Neural cell (in vitro differentiated cells): ENCODE measurements at regions not wholly inside any gene's neighbourhood (a gene's known extent, or its start where the extent isn't known, plus 50 kb on each side); places are given as distances from the start of the nearest gene placed in this dataset.

Source experiments
- H2AFZ ChIP-seq: fragments of 200-600, 300-800 bp; sonication (generic), shearing (Covaris generic); 2 replicates; pipeline ENCODE4 v1.6.0; 2014; ENCODE audit warnings: low read depth, mild to moderate bottlenecking, antibody characterized with exemption, low read length, moderate library complexity
- H3F3A ChIP-seq: fragments of 200-600 bp; shearing (Covaris generic); 2 replicates; pipeline ENCODE4 v1.6.1; 2016; ENCODE audit warnings: mild to moderate bottlenecking, moderate library complexity, mixed read lengths, antibody characterized with exemption, low read length; ENCODE audit not compliant: insufficient read depth, poor library complexity, severe bottlenecking
- H3K27ac ChIP-seq: fragments of 200-600, 300-800 bp; sonication (generic), shearing (Covaris generic); 2 replicates; pipeline ENCODE4 v1.5.1; 2014; ENCODE audit warnings: mild to moderate bottlenecking, low read length, moderate library complexity
- H3K27me3 ChIP-seq: fragments of 300-800, 200-600 bp; sonication (generic), shearing (Covaris generic); 2 replicates; pipeline ENCODE4 v1.6.0; 2014; ENCODE audit warnings: mild to moderate bottlenecking, low read depth, low read length, moderate library complexity; ENCODE audit not compliant: insufficient read depth
- H3K36me3 ChIP-seq: fragments of 300-800, 200-600 bp; sonication (generic), shearing (Covaris generic); 2 replicates; pipeline ENCODE4 v1.5.1; 2014; ENCODE audit warnings: mild to moderate bottlenecking, antibody characterized with exemption, low read length, moderate library complexity; ENCODE audit not compliant: insufficient read depth
- H3K4me2 ChIP-seq: fragments of 300-800, 200-600 bp; sonication (generic), shearing (Covaris generic); 2 replicates; pipeline ENCODE4 v1.6.0; 2014; ENCODE audit warnings: mild to moderate bottlenecking, low read length
- H3K4me3 ChIP-seq: fragments of 300-800, 200-600 bp; sonication (generic), shearing (Covaris generic); 2 replicates; pipeline ENCODE4 v1.5.1; 2014; ENCODE audit warnings: mild to moderate bottlenecking, low read length, moderate library complexity
- H3K79me2 ChIP-seq: fragments of 200-600 bp; shearing (Covaris generic); replicated peaks from 2 replicates; pipeline ENCODE4 v1.6.0; 2014; ENCODE audit warnings: mild to moderate bottlenecking, low read length, moderate library complexity; ENCODE audit not compliant: insufficient read depth
- H3K9ac ChIP-seq: fragments of 300-800, 200-600 bp; sonication (generic), shearing (Covaris generic); 2 replicates; pipeline ENCODE4 v1.6.1; 2016; ENCODE audit warnings: mild to moderate bottlenecking, low read length, mixed read lengths
- H3K9me2 ChIP-seq: fragments of 200-600 bp; shearing (Covaris generic); 2 replicates; pipeline ENCODE4 v1.6.1; 2016; ENCODE audit warnings: mild to moderate bottlenecking, low read length, mixed read lengths; ENCODE audit not compliant: insufficient read depth
- H3K9me3 ChIP-seq: fragments of 200-600, 300-800 bp; sonication (generic), shearing (Covaris generic); 2 replicates; pipeline ENCODE4 v1.6.1; 2016; ENCODE audit warnings: mild to moderate bottlenecking, mixed run types, low read length, moderate library complexity, mixed read lengths
- H4K20me1 ChIP-seq: fragments of 200-600 bp; shearing (Covaris generic); 2 replicates; pipeline ENCODE4 v1.6.1; 2016; ENCODE audit warnings: mild to moderate bottlenecking, mixed run types; ENCODE audit not compliant: insufficient read depth
- CTCF ChIP-seq: fragments of 450-650 bp; IDR thresholded peaks from 2 replicates; pipeline ENCODE4 v1.5.1; 2014; ENCODE audit warnings: antibody characterized with exemption, mild to moderate bottlenecking, moderate library complexity; ENCODE audit not compliant: poor library complexity, severe bottlenecking
- EZH2 ChIP-seq: fragments of 200-600, 300-800 bp; shearing (Covaris generic), sonication (generic); IDR thresholded peaks from 2 replicates; pipeline ENCODE4 v1.6.1; 2014; ENCODE audit warnings: antibody characterized with exemption, low read length, borderline replicate concordance, mild to moderate bottlenecking; ENCODE audit not compliant: insufficient read depth, poor library complexity, severe bottlenecking
- MXI1 ChIP-seq: fragments of 450-650 bp; conservative IDR thresholded peaks from 2 replicates; pipeline ENCODE4 v1.6.1; 2014; ENCODE audit warnings: antibody characterized with exemption, mild to moderate bottlenecking; ENCODE audit not compliant: poor library complexity, severe bottlenecking
- POLR2AphosphoS5 ChIP-seq: IDR thresholded peaks from 2 replicates; pipeline ENCODE4 v1.6.1; 2012
- RAD21 ChIP-seq: fragments of 450-650 bp; conservative IDR thresholded peaks from 2 replicates; pipeline ENCODE4 v1.6.1; 2014; ENCODE audit warnings: antibody characterized with exemption, mild to moderate bottlenecking, moderate library complexity
- REST ChIP-seq: IDR thresholded peaks from 2 replicates; pipeline ENCODE4 v1.6.1; 2012; ENCODE audit warnings: borderline replicate concordance
- SMC3 ChIP-seq: fragments of 450-650 bp; conservative IDR thresholded peaks from 2 replicates; pipeline ENCODE4 v1.6.1; 2014; ENCODE audit warnings: antibody characterized with exemption, mild to moderate bottlenecking, moderate library complexity; ENCODE audit not compliant: poor library complexity
- TAF1 ChIP-seq: IDR thresholded peaks from 2 replicates; pipeline ENCODE4 v1.6.1; 2012; ENCODE audit warnings: low read depth

- no peaks in the 10 kb centered on the region for H3K79me2 ChIP-seq
- no peak overlapping the region for H2AFZ ChIP-seq
- no peak overlapping the region for H3K9ac ChIP-seq
- no peaks in the 10 kb centered on the region for H4K20me1 ChIP-seq
- no peaks in the 10 kb centered on the region for H3K36me3 ChIP-seq
- H3K27me3 ChIP-seq: no peaks in the 10 kb centered on the region
- no peaks in the 10 kb centered on the region for H3K9me2 ChIP-seq
- no peak overlapping the region for H3K4me3 ChIP-seq
- H3K9me3 ChIP-seq: no peaks in the 10 kb centered on the region
- no peaks in the 10 kb centered on the region for H3F3A ChIP-seq
- H3K4me2 ChIP-seq: no peak overlapping the region
- TF ChIP-seq TAF1 (no peak), CTCF (no peak)
- H3K27ac ChIP-seq: no peak overlapping the region
Observed at GRCh38 chr17:27376637-27377547, 79.4 kb upstream of the KSR1 start.

DNA sequence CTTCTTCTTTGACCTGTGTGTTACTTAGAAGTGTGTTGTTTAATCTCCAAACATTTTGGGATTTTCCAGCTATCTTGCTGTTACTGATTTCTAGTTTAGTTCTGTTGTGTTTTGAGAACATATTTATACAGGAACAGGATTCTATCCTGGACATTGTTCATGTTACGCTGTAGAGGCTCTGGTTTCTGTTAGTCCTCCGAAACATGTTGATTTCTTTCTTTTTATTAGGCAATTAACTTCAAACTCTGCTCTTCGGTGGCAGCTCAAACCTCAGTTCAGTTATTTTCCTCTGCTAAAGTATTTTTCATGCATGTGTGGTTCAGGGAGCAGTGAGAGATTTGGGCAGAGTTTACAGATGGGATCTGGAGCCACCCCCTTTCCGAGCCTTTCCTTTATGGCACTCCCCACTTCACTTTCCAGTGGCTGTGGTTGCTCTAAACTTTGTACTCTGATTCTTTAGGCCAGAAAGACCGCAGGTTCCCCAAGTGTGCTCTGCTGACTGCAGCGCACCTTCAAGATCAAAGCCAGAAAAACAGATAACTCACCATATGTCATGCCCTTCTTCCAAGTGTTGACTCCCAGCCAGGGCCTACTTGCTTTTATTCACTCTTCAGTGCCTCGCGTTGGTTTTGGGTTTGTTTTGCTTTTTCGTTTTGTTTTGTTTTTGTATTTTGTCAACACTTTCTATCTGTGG, 77.6 kb upstream of the KSR1 start:
- TF ChIP-seq MXI1 (no peak), EZH2 (no peak), POLR2AphosphoS5 (no peak), REST (no peak), RAD21 (no peak), SMC3 (no peak)

More for the DNA sequence above, 77.6 kb upstream of the KSR1 start:
- no peak overlapping the region for H2AFZ ChIP-seq
- no peaks in the 10 kb centered on the region for H3K36me3 ChIP-seq
- no peaks in the 10 kb centered on the region for H3K27me3 ChIP-seq
- H3K79me2 ChIP-seq: no peaks in the 10 kb centered on the region
- H3K4me3 ChIP-seq: no peak overlapping the region
- no peak overlapping the region for H3K4me2 ChIP-seq
- no peaks in the 10 kb centered on the region for H3F3A ChIP-seq
- H3K9me3 ChIP-seq: no peaks in the 10 kb centered on the region
- H3K9ac ChIP-seq: no peak overlapping the region
- no peak overlapping the region for H3K27ac ChIP-seq
- no peaks in the 10 kb centered on the region for H4K20me1 ChIP-seq
- H3K9me2 ChIP-seq: no peaks in the 10 kb centered on the region
